ENCODE measurements at regions not wholly inside any gene's neighbourhood (a gene's known extent, or its start where the extent isn't known, plus 50 kb on each side); places are given as distances from the start of the nearest gene placed in this dataset.

- no peak for TF ChIP-seq CTCF (conservative IDR thresholded peaks at IDR 0.05; ENCODE audit: low read depth, low read length)
- DNase-seq (ENCODE audit: low read depth) = no peak
- no peak overlapping the region for H3K4me3 ChIP-seq (ENCODE audit: low read depth, low read length)
Measured at GRCh38 chr2:152930501-152930900, 212.1 kb downstream of the ARL6IP6 start.

GRCh38 chr2:152929628-152930027 is 211.2 kb downstream of the ARL6IP6 start:
- DNase-seq (ENCODE audit: low read depth) = no peak
- no peak overlapping the region for H3K4me3 ChIP-seq (ENCODE audit: low read depth, low read length)
- TF ChIP-seq CTCF (conservative IDR thresholded peaks at IDR 0.05; ENCODE audit: low read depth, low read length) = no peak

- H3K4me3 ChIP-seq (ENCODE audit: low read depth, low read length) = no peak overlapping the region
- TF ChIP-seq CTCF (conservative IDR thresholded peaks at IDR 0.05; ENCODE audit: low read depth, low read length) = peak; percentile 40
- DNase-seq (ENCODE audit: low read depth) = peak; percentile 6
Measured at GRCh38 chr2:152925547-152926448, 207.4 kb downstream of the ARL6IP6 start.

- DNase-seq (ENCODE audit: low read depth) = no peak
- H3K4me3 ChIP-seq (ENCODE audit: low read depth, low read length) = no peak overlapping the region
- TF ChIP-seq CTCF (conservative IDR thresholded peaks at IDR 0.05; ENCODE audit: low read depth, low read length) = no peak
Measured at GRCh38 chr2:152924722-152925121, 206.3 kb downstream of the ARL6IP6 start.

- H3K4me3 ChIP-seq (ENCODE audit: low read depth, low read length) = no peak overlapping the region
- no peak for DNase-seq (ENCODE audit: low read depth)
- no peak for TF ChIP-seq CTCF (conservative IDR thresholded peaks at IDR 0.05; ENCODE audit: low read depth, low read length)
Measured at GRCh38 chr2:152924219-152924618, 205.8 kb downstream of the ARL6IP6 start.

GRCh38 chr2:152920846-152921245 is 202.4 kb downstream of the ARL6IP6 start:
- H3K4me3 ChIP-seq (ENCODE audit: low read depth, low read length) = no peak overlapping the region
- no peak for DNase-seq (ENCODE audit: low read depth)
- TF ChIP-seq CTCF (conservative IDR thresholded peaks at IDR 0.05; ENCODE audit: low read depth, low read length) = no peak

GRCh38 chr2:152910970-152911369 is 192.6 kb downstream of the ARL6IP6 start:
- H3K4me3 ChIP-seq (ENCODE audit: low read depth, low read length) = no peak overlapping the region
- no peak for TF ChIP-seq CTCF (conservative IDR thresholded peaks at IDR 0.05; ENCODE audit: low read depth, low read length)
- no peak for DNase-seq (ENCODE audit: low read depth)

All from choroid plexus epithelial cell (primary cell).